ENCODE measurements at regions not wholly inside any gene's neighbourhood (a gene's known extent, or its start where the extent isn't known, plus 50 kb on each side); places are given as distances from the start of the nearest gene placed in this dataset.

DNA sequence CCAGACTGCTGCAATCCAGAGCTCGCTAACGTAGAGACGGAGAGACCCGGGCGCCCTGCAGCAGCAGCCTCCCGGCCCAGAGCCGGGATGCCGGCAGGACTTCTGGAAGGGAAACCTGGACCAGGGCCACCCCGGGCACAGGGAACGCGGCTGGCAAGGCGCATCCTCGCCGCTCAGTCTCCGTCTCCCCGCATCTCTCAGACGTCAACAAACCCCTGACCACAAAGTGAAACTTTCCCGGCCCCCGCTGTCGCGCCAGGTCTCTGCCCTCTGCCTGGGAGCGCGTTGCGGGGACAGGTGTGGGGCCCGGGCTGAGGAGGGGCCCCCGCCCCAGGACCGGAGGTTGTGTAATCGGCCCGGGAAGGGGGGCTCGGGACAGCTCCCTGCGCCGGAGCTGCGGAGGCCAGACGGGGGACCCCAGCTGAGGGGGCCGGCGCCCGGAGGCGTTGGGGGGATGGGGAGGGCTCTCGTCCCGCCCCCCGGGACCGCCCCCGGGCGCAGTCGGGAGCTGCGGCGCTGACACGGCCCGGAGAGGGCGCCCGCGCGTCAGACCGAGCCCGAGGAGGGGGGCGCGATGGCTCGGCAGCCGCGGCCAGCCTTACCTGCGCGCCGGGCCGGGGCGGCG, 116.6 kb upstream of the HIVEP3 start:
- Histone ChIP-seq H3K27me3 (ENCODE audit: control insufficient read depth, insufficient read depth, low read length) (peaks cover 29% of the 10 kb centered on the region), H3K9me3 (ENCODE audit: control insufficient read depth, insufficient read depth, low read length) (no peaks in the 10 kb centered on the region), H3K9ac (ENCODE audit: low read depth, low read length) (no peak overlapping the region), H3K4me3 (ENCODE audit: low read depth, low read length) (peak overlapping the region; percentile 74), H3K36me3 (ENCODE audit: control insufficient read depth, insufficient read depth, low read length) (no peaks in the 10 kb centered on the region), H3K27ac (ENCODE audit: low read depth, low read length) (no peak overlapping the region), H3K4me1 (ENCODE audit: control insufficient read depth, insufficient read depth, low read length) (no peaks in the 10 kb centered on the region)

- H3K27me3 ChIP-seq (ENCODE audit: control insufficient read depth, insufficient read depth, low read length), result peaks cover 29% of the 10 kb centered on the region
- no peaks in the 10 kb centered on the region for H3K9me3 ChIP-seq (ENCODE audit: control insufficient read depth, insufficient read depth, low read length)
- no peak overlapping the region for H3K9ac ChIP-seq (ENCODE audit: low read depth, low read length)
- H3K4me3 ChIP-seq (ENCODE audit: low read depth, low read length), result 0 out of 2 replicates have a peak overlapping the region, but pooled peaks have one; percentile 74
- no peaks in the 10 kb centered on the region for H3K36me3 ChIP-seq (ENCODE audit: control insufficient read depth, insufficient read depth, low read length)
- H3K27ac ChIP-seq (ENCODE audit: low read depth, low read length), result no peak overlapping the region
- H3K4me1 ChIP-seq (ENCODE audit: control insufficient read depth, insufficient read depth, low read length), result no peaks in the 10 kb centered on the region
Measured at GRCh38 chr1:42034426-42034825, 115.7 kb upstream of the HIVEP3 start.

DNA sequence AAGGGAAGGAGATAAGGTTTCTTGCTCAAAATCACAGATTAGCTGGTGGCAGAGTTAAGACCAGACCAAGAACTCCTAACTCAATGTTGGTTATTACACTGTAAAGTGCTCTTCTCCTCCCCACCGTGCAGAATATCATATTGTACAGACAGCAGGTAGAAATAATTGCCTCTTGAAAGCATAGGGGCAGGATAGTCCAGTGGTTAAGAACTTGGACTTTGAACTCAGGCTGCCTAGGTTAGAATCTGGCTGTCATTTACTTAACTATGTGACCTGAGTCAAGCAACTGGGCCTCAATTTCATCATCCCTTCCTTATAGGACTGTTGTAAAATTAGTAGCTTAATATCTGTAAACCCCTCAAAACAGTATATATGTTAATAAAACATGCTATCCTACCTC, 114.9 kb upstream of the HIVEP3 start:
- no peaks in the 10 kb centered on the region for H3K36me3 ChIP-seq (ENCODE audit: control insufficient read depth, insufficient read depth, low read length)
- H3K9me3 ChIP-seq (ENCODE audit: control insufficient read depth, insufficient read depth, low read length), result no peaks in the 10 kb centered on the region
- H3K9ac ChIP-seq (ENCODE audit: low read depth, low read length), result no peak overlapping the region
- no peak overlapping the region for H3K27ac ChIP-seq (ENCODE audit: low read depth, low read length)
- peaks cover 29% of the 10 kb centered on the region for H3K27me3 ChIP-seq (ENCODE audit: control insufficient read depth, insufficient read depth, low read length)
- no peak overlapping the region for H3K4me3 ChIP-seq (ENCODE audit: low read depth, low read length)
- H3K4me1 ChIP-seq (ENCODE audit: control insufficient read depth, insufficient read depth, low read length), result no peaks in the 10 kb centered on the region

- H3K9me3 ChIP-seq (ENCODE audit: control insufficient read depth, insufficient read depth, low read length), result no peaks in the 10 kb centered on the region
- H3K4me3 ChIP-seq (ENCODE audit: low read depth, low read length), result no peak overlapping the region
- H3K9ac ChIP-seq (ENCODE audit: low read depth, low read length), result no peak overlapping the region
- H3K36me3 ChIP-seq (ENCODE audit: control insufficient read depth, insufficient read depth, low read length), result no peaks in the 10 kb centered on the region
- H3K4me1 ChIP-seq (ENCODE audit: control insufficient read depth, insufficient read depth, low read length), result no peaks in the 10 kb centered on the region
- H3K27ac ChIP-seq (ENCODE audit: low read depth, low read length), result no peak overlapping the region
- no peaks in the 10 kb centered on the region for H3K27me3 ChIP-seq (ENCODE audit: control insufficient read depth, insufficient read depth, low read length)
Measured at GRCh38 chr1:42017730-42018129, 99.0 kb upstream of the HIVEP3 start.

DNA sequence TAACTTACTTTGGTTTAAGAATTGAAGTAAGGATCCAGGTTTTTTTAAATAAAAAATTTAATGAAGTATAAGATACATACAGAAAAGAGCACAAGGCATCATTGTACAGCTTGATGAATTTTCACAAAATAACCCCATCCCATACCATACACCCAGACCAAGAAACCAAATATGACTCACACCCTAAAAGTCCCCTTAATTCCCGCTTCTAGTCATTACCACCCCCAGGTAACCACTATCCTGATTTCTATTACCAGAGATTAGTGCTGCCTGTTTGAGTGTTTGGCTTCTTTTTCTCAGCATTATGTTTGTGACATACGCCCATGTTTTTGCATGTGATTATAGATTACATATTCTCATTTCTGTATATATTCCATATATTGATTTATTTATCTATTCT, 98.5 kb upstream of the HIVEP3 start:
- no peak overlapping the region for H3K4me3 ChIP-seq (ENCODE audit: low read depth, low read length)
- no peak overlapping the region for H3K9ac ChIP-seq (ENCODE audit: low read depth, low read length)
- H3K4me1 ChIP-seq (ENCODE audit: control insufficient read depth, insufficient read depth, low read length), result no peaks in the 10 kb centered on the region
- H3K36me3 ChIP-seq (ENCODE audit: control insufficient read depth, insufficient read depth, low read length), result no peaks in the 10 kb centered on the region
- no peaks in the 10 kb centered on the region for H3K27me3 ChIP-seq (ENCODE audit: control insufficient read depth, insufficient read depth, low read length)
- no peaks in the 10 kb centered on the region for H3K9me3 ChIP-seq (ENCODE audit: control insufficient read depth, insufficient read depth, low read length)
- no peak overlapping the region for H3K27ac ChIP-seq (ENCODE audit: low read depth, low read length)

GRCh38 chr1:42014823-42015222, 96.1 kb upstream of the HIVEP3 start:
- H3K9ac ChIP-seq (ENCODE audit: low read depth, low read length), result no peak overlapping the region
- H3K27me3 ChIP-seq (ENCODE audit: control insufficient read depth, insufficient read depth, low read length), result no peaks in the 10 kb centered on the region
- H3K4me3 ChIP-seq (ENCODE audit: low read depth, low read length), result no peak overlapping the region
- H3K36me3 ChIP-seq (ENCODE audit: control insufficient read depth, insufficient read depth, low read length), result no peaks in the 10 kb centered on the region
- no peaks in the 10 kb centered on the region for H3K9me3 ChIP-seq (ENCODE audit: control insufficient read depth, insufficient read depth, low read length)
- no peak overlapping the region for H3K27ac ChIP-seq (ENCODE audit: low read depth, low read length)
- no peaks in the 10 kb centered on the region for H3K4me1 ChIP-seq (ENCODE audit: control insufficient read depth, insufficient read depth, low read length)

DNA sequence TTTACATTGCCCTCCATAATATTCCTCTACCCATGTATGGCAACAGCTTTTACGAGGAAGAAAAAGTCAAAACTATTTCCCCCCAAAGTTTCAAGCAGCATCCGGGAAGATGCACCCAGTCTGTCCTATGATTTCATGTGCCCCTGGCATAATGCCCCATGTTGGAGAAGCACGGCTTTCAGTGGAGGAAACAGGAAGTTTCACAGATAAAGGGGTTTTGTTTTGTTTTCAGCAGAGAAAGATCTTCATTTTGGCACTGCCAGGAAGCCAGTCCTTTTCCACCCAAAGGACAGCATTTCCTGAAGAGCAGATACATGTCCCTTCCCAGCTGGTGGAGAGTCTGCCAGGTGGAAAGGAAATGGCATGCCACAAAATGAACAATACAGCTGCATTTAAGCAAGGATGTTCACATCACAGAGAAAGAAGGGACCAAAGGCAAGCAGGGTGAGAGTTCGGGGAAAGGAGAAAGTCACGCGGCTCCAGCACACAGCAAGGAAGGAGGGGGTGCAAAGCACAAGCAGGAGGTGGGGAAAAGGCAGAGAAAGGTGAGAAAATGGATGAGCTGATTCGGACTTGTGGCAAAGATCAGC, 95.3 kb upstream of the HIVEP3 start:
- H3K4me1 ChIP-seq (ENCODE audit: control insufficient read depth, insufficient read depth, low read length), result no peaks in the 10 kb centered on the region
- H3K27ac ChIP-seq (ENCODE audit: low read depth, low read length), result no peak overlapping the region
- H3K27me3 ChIP-seq (ENCODE audit: control insufficient read depth, insufficient read depth, low read length), result no peaks in the 10 kb centered on the region

GRCh38 chr1:42012852-42013251, 94.1 kb upstream of the HIVEP3 start:
- Histone ChIP-seq H3K27me3 (ENCODE audit: control insufficient read depth, insufficient read depth, low read length) (no peaks in the 10 kb centered on the region), H3K9ac (ENCODE audit: low read depth, low read length) (no peak overlapping the region), H3K27ac (ENCODE audit: low read depth, low read length) (no peak overlapping the region), H3K4me1 (ENCODE audit: control insufficient read depth, insufficient read depth, low read length) (no peaks in the 10 kb centered on the region), H3K4me3 (ENCODE audit: low read depth, low read length) (no peak overlapping the region), H3K9me3 (ENCODE audit: control insufficient read depth, insufficient read depth, low read length) (no peaks in the 10 kb centered on the region), H3K36me3 (ENCODE audit: control insufficient read depth, insufficient read depth, low read length) (no peaks in the 10 kb centered on the region)

More for the DNA sequence above, 95.3 kb upstream of the HIVEP3 start:
- Histone ChIP-seq H3K9me3 (ENCODE audit: control insufficient read depth, insufficient read depth, low read length) (no peaks in the 10 kb centered on the region), H3K36me3 (ENCODE audit: control insufficient read depth, insufficient read depth, low read length) (no peaks in the 10 kb centered on the region), H3K4me3 (ENCODE audit: low read depth, low read length) (no peak overlapping the region), H3K9ac (ENCODE audit: low read depth, low read length) (no peak overlapping the region)

DNA sequence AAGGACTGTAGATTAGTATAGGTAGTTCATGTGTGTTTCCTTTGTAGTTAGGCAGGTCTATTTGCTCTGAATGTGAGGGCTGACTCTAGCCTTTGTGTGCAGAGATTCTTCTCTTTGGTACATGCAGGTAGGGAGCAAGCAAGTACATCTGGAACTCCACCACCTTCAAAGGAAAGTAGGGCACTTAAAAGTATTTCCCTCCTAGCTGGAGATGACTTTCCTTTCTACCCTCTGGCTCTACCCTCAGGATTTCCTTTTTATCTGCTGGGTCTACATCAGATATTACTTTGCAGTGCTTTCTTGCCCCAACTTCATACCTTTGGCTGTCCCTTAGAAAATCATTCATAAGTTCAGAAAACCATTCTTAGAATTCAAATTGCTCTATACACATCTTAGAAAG, 91.7 kb upstream of the HIVEP3 start:
- H3K36me3 ChIP-seq (ENCODE audit: control insufficient read depth, insufficient read depth, low read length), result no peaks in the 10 kb centered on the region
- H3K9ac ChIP-seq (ENCODE audit: low read depth, low read length), result no peak overlapping the region
- H3K27ac ChIP-seq (ENCODE audit: low read depth, low read length), result no peak overlapping the region
- H3K9me3 ChIP-seq (ENCODE audit: control insufficient read depth, insufficient read depth, low read length), result no peaks in the 10 kb centered on the region
- no peak overlapping the region for H3K4me3 ChIP-seq (ENCODE audit: low read depth, low read length)
- H3K4me1 ChIP-seq (ENCODE audit: control insufficient read depth, insufficient read depth, low read length), result no peaks in the 10 kb centered on the region
- no peaks in the 10 kb centered on the region for H3K27me3 ChIP-seq (ENCODE audit: control insufficient read depth, insufficient read depth, low read length)

DNA sequence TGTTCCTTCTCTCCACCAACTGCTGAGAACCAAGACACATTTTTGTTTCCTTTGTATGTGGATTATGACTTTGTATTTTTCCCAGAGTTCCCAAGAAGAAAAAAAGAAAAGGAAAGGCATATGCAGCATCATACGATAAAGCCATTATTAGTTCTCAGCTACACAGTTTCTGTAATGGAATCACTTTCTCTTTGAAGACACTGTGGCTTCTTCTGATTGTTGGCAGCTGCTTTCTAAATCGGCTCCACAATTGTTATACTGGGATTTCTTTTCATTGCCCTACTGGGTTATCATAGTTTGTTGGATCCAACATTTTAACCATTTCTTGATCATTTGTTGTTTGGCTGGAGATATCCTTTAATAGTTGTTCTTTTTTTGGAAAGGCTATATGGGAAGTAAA, 89.5 kb upstream of the HIVEP3 start:
- no peaks in the 10 kb centered on the region for H3K27me3 ChIP-seq (ENCODE audit: control insufficient read depth, insufficient read depth, low read length)
- no peaks in the 10 kb centered on the region for H3K4me1 ChIP-seq (ENCODE audit: control insufficient read depth, insufficient read depth, low read length)
- no peaks in the 10 kb centered on the region for H3K36me3 ChIP-seq (ENCODE audit: control insufficient read depth, insufficient read depth, low read length)
- no peak overlapping the region for H3K4me3 ChIP-seq (ENCODE audit: low read depth, low read length)
- H3K9ac ChIP-seq (ENCODE audit: low read depth, low read length), result no peak overlapping the region
- H3K27ac ChIP-seq (ENCODE audit: low read depth, low read length), result no peak overlapping the region
- no peaks in the 10 kb centered on the region for H3K9me3 ChIP-seq (ENCODE audit: control insufficient read depth, insufficient read depth, low read length)

GRCh38 chr1:42006836-42007235, 88.1 kb upstream of the HIVEP3 start:
- H3K36me3 ChIP-seq (ENCODE audit: control insufficient read depth, insufficient read depth, low read length), result no peaks in the 10 kb centered on the region
- no peak overlapping the region for H3K9ac ChIP-seq (ENCODE audit: low read depth, low read length)
- H3K4me1 ChIP-seq (ENCODE audit: control insufficient read depth, insufficient read depth, low read length), result no peaks in the 10 kb centered on the region
- no peak overlapping the region for H3K4me3 ChIP-seq (ENCODE audit: low read depth, low read length)
- H3K27ac ChIP-seq (ENCODE audit: low read depth, low read length), result no peak overlapping the region
- no peaks in the 10 kb centered on the region for H3K27me3 ChIP-seq (ENCODE audit: control insufficient read depth, insufficient read depth, low read length)
- H3K9me3 ChIP-seq (ENCODE audit: control insufficient read depth, insufficient read depth, low read length), result no peaks in the 10 kb centered on the region

Measured in HUES48 (cell line).